ENCODE measurements at regions not wholly inside any gene's neighbourhood (a gene's known extent, or its start where the extent isn't known, plus 50 kb on each side); places are given as distances from the start of the nearest gene placed in this dataset.
"Not testable (repeated sequence)": the region's sequence is repeated elsewhere in the genome, so short reads cannot be mapped to it uniquely, and the experiment has no call there.

DNA sequence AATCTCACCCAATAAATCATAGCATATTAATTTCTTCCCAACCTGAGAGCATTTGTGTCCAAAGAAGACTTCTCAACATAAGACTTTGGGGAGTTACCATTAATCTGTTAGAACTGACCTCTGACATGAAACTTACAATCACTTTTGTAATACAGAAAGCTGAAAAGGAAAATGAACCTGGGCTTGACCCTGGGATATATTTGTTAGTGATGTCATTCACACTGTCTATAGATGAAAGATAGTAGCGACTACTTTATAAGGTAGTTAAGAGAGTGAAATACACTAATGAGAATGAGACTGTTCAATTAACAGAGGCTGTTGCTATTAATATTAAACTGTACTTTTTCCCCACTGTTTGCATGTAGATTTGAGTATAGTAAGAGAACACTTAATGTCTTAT, 1334.8 kb upstream of the TMEM132C start:
- Histone ChIP-seq H3K36me3 (replicated peaks) (no peaks in the 10 kb centered on the region), H3K27ac (no peak overlapping the region), H3K4me3 (ENCODE audit: low read depth, low read length) (no peak overlapping the region), H3K27me3 (replicated peaks) (no peaks in the 10 kb centered on the region)
- DNase-seq: no peak
- in situ Hi-C loops (cut with HindIII; ENCODE audit: low pct_ligation_motif_present, low sequenced_read_pairs): no loop called here
- TF ChIP-seq, protein P1, sequence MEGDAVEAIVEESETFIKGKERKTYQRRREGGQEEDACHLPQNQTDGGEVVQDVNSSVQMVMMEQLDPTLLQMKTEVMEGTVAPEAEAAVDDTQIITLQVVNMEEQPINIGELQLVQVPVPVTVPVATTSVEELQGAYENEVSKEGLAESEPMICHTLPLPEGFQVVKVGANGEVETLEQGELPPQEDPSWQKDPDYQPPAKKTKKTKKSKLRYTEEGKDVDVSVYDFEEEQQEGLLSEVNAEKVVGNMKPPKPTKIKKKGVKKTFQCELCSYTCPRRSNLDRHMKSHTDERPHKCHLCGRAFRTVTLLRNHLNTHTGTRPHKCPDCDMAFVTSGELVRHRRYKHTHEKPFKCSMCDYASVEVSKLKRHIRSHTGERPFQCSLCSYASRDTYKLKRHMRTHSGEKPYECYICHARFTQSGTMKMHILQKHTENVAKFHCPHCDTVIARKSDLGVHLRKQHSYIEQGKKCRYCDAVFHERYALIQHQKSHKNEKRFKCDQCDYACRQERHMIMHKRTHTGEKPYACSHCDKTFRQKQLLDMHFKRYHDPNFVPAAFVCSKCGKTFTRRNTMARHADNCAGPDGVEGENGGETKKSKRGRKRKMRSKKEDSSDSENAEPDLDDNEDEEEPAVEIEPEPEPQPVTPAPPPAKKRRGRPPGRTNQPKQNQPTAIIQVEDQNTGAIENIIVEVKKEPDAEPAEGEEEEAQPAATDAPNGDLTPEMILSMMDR (IDR thresholded peaks at IDR 0.05; ENCODE audit: low read depth, low read length, missing control alignments): no peak

DNA sequence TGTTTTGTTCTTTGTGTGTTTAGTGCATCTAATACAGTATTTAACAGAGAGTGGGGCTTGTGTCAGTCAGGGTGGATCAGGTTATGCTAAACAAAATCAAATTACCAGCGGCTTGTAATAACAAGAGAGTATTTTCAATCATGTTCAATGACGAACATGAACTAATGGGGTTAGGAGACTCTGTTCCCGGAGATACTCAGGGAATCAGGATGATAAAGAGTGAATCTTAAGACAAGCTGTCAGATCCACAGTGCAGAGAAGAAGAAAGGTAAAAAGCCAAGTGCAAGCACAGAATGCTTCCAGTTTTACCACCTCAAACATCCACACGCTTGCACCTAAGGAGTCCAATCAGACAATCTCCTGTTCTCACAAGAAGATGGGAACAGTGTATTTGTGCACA, 1331.5 kb upstream of the TMEM132C start:
- Histone ChIP-seq H3K27me3 (replicated peaks) (no peaks in the 10 kb centered on the region), H3K27ac (no peak overlapping the region), H3K4me3 (ENCODE audit: low read depth, low read length) (no peak overlapping the region), H3K36me3 (replicated peaks) (no peaks in the 10 kb centered on the region)
- TF ChIP-seq, protein P1 (IDR thresholded peaks at IDR 0.05; ENCODE audit: low read depth, low read length, missing control alignments): no peak
- in situ Hi-C loops (cut with HindIII; ENCODE audit: low pct_ligation_motif_present, low sequenced_read_pairs): no loop called here
- DNase-seq: no peak

DNA sequence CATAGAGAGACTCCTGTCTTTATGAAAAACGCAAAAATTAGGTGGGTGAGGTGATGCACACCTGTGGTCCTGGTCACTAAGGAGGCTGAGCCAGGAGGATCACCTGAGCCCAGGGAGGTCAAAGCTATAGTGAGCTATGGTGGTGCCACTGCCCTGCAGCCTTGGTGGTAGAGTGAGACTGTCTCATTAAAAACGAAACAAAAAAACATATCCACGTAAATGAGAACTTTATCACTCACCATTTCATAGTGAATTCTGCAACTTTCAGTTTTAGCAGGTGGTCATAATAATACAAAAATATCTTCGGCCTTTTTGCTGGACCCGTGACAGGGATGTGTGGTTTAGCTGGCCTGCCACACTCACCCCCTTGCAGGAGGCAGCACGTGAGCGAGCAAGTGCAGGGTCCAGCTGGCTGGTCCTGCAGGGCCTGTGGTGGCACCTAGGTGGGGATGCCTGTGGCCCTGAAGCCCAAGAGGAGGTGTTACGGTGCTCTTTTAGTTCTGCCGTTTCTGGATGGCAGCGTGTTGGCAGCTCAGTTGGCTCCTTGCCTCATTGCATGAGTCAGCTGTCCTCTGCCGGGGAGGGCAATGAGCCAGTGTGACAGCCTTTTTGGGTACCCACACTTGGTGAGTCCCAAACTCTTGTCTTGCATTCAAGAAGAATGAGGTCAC, 1330.7 kb upstream of the TMEM132C start:
- no peak for DNase-seq

DNA sequence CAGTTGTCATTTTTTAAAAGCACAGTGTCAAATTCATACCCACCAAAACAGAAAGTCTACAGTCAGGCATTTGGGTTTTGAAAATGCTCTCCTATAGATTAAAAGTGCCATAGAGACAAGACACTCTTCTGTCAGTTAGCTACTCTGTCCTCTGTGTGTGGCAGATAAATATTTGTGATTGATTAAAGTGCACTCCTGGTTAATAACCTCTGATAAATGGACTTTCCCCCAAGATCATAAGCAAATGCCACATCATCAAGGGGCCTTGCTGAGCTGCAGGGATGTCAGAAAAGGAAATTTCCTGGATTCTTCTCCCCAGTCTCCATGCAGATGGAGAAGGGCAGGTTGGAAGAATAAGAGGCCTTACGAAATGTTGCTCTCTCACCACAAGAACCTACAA, 1329.5 kb upstream of the TMEM132C start:
- Histone ChIP-seq H3K27me3 (replicated peaks) (no peaks in the 10 kb centered on the region), H3K27ac (no peak overlapping the region), H3K4me3 (ENCODE audit: low read depth, low read length) (no peak overlapping the region), H3K36me3 (replicated peaks) (no peaks in the 10 kb centered on the region)
- in situ Hi-C loops (cut with HindIII; ENCODE audit: low pct_ligation_motif_present, low sequenced_read_pairs): no loop called here
- TF ChIP-seq, protein P1 (IDR thresholded peaks at IDR 0.05; ENCODE audit: low read depth, low read length, missing control alignments): no peak
- DNase-seq: no peak

More for the DNA sequence above, 1330.7 kb upstream of the TMEM132C start:
- Histone ChIP-seq H3K4me3 (ENCODE audit: low read depth, low read length) (no peak overlapping the region), H3K27ac (no peak overlapping the region), H3K36me3 (replicated peaks) (no peaks in the 10 kb centered on the region), H3K27me3 (replicated peaks) (no peaks in the 10 kb centered on the region)
- TF ChIP-seq, protein P1 (IDR thresholded peaks at IDR 0.05; ENCODE audit: low read depth, low read length, missing control alignments): no peak
- in situ Hi-C loops (cut with HindIII; ENCODE audit: low pct_ligation_motif_present, low sequenced_read_pairs): no loop called here

DNA sequence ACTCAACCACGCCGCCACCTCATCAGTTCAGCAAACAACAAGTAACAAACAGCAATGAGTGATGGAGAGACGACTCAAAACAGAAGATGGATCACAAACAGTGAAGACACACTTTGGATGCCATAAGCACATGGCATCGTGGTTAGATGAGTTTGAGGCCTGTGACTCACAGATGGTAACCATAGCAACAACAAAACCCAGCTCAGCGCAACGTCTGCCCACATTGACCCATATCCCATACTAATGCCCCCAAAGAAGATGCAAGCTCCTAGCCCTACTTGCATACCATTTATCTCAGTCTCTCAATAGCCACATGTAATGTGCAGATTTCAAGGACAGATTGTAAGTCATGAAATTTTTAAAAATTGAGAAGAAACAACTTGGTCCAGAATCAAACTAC, 1322.3 kb upstream of the TMEM132C start:
- no peak overlapping the region for H3K27ac ChIP-seq
- H3K4me3 ChIP-seq (ENCODE audit: low read depth, low read length): no peak overlapping the region
- H3K27me3 ChIP-seq (replicated peaks): no peaks in the 10 kb centered on the region
- no peak for DNase-seq
- in situ Hi-C loops (cut with HindIII; ENCODE audit: low pct_ligation_motif_present, low sequenced_read_pairs): no loop called here
- no peaks in the 10 kb centered on the region for H3K36me3 ChIP-seq (replicated peaks)
- TF ChIP-seq, protein P1 (IDR thresholded peaks at IDR 0.05; ENCODE audit: low read depth, low read length, missing control alignments): no peak

DNA sequence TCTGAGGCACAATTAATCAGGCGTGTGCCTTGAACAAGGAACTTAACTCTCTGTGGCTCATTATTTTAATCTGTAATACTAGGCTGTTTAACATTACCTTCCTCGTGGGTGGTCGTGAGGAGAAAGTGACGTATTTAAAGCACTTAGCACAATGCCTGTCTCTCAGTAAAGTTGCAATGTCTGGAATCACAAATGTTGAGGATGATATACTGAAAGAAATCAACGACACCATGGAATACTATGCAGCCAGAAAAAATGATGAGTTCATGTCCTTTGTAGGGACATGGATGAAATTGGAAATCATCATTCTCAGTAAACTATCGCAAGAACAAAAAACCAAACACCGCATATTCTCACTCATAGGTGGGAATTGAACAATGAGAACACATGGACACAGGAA, 1320.0 kb upstream of the TMEM132C start:
- H3K27ac ChIP-seq; H3K36me3 ChIP-seq (replicated peaks); H3K4me3 ChIP-seq (ENCODE audit: low read depth, low read length); in situ Hi-C loops (cut with HindIII; ENCODE audit: low pct_ligation_motif_present, low sequenced_read_pairs); DNase-seq; H3K27me3 ChIP-seq (replicated peaks): not testable (repeated sequence)
